ENCODE measurements at regions not wholly inside any gene's neighbourhood (a gene's known extent, or its start where the extent isn't known, plus 50 kb on each side); places are given as distances from the start of the nearest gene placed in this dataset.
A peak's percentile ranks its signal among the peaks of the same experiment; 100 is the strongest.

- no peak for DNase-seq
These were observed 72.5 kb upstream of the IRX3 start for GRCh38 chr16:54359081-54359480.

GRCh38 chr16:54356391-54356790 lies 69.8 kb upstream of the IRX3 start:
- no peak for DNase-seq

- DNase-seq: no peak
These were observed 68.7 kb upstream of the IRX3 start for GRCh38 chr16:54355251-54355650.

DNA sequence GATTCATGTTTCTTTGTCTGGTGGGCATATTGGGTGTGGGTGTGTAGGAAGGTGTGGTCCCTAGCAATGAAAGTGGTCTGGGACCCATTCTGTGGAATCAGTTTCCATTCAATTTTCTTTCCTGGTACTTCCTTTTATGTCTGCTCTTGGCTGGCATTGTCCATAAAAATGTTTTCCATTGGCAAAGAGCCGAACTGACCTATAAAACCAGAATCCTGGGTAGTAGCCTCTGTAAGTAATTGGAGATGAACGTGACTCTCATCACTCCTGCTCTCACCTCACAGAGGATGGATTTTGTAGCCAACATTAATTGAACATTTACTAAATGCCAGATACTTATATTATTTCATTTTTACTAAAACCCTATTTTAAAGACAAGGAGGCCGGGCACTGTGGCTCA lies 66.5 kb upstream of the IRX3 start:
- no peak for DNase-seq

- DNase-seq: peak; percentile 23
These were observed 64.6 kb upstream of the IRX3 start for GRCh38 chr16:54351171-54351570.

- no peak for DNase-seq
These were observed 61.4 kb upstream of the IRX3 start for GRCh38 chr16:54347961-54348360.

DNA sequence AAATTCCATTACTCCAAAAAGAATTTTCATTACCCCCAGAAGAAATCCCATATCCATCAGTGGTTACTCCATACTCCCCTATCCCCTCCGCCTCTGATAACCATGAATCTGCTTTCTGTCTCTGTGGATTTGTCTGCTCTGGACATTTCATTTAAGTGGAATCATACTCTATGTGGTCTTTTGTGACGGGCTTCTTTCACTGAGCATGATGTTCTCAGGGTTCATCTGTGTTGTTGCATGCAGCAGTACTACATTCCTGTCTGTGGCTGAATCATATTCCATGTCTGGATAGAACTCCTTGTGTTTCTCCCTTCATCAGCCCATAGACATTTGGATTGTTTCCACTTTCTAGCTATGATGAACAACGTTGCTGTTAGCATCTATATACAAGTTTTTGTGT lies 59.5 kb upstream of the IRX3 start:
- no peak for DNase-seq

- DNase-seq: peak; percentile 54
These were observed 58.4 kb upstream of the IRX3 start for GRCh38 chr16:54344646-54345630.

- no peak for DNase-seq
These were observed 56.4 kb upstream of the IRX3 start for GRCh38 chr16:54342966-54343365.

DNA sequence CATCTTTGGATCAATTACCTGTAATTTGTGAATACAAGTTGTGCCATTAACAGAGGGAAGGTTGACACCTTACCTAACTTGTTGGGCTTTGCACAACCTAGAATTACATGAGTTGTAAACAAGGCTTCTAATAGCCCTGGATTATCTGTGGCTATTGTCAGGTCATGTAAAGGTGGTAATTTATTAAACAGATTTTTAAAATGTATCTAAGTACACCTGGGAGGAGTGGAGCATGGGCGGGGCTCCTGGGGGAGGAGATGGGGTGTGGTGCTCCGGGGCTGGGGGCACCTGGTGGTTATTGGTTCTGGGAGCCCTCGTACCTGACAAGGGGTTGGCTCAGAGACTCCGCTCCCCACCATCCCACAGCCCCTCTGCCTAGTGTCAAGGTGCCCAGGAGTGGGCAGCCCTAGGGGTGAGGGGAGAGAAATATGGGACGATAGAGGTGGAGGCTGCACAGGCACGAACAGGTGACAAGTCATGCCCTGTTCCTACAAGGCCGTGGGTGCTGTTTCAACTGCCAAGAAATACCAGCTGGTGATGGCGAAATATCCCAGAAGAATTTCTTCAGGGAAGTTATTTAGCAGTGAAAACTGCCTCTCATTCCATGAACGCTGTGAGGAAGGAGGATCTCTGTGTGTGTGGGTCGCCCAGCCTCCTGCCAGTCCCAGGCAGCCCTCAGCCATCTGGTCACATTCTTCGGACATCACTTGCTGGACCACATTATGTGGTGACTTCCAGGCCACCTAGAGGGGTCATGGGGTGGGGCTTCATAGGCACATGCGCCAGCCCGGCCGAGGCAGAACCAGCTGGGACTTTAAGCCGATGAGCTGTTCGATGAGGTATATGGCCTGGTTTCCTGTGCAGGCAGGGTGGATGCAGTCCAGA lies 55.5 kb upstream of the IRX3 start:
- no peak for DNase-seq

DNA sequence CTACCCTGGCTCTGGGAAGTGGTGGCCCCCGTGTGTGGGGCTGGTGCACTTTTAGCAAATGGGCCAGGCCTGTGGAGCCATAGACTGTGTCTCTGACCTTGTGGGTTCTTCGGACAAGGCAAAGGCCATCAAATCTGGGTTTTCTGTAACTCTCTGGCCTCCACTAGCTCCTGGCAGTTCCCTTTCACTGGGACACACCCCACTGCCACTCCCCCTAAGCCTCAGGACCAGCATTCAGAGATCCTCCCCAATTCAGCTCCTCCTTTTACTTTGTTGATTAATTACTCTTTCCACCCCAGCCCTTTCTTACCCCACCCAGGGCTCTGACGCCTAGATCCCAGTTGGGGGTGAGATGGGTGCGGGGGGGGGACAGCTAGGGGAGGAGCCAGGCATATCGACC lies 53.9 kb upstream of the IRX3 start:
- no peak for DNase-seq

GRCh38 chr16:54336631-54337204 lies 50.1 kb upstream of the IRX3 start:
- DNase-seq: peak; percentile 62
